ENCODE measurements at regions not wholly inside any gene's neighbourhood (a gene's known extent, or its start where the extent isn't known, plus 50 kb on each side); places are given as distances from the start of the nearest gene placed in this dataset.
"Not testable (repeated sequence)": the region's sequence is repeated elsewhere in the genome, so short reads cannot be mapped to it uniquely, and the experiment has no call there.

DNA sequence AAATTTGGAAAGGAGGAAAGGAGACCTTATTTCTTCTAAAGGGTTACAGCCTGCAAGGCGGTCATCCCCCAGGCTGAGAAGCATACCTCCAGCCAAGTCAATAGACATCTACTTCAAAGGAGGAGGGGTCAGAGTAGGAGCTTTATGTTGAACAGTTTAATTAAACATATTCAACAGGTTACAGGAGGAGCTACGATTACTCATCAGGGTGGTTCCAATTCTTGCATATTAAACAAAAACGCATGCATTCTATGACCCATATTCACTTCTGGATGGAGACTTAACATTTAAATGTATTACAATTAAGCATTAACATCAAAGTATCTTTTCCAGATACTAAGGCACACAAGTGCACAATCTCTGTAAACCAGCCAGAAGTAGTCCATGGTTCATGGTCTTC, 1955.0 kb downstream of the PCDH9 start:
- DNase-seq, result no peak

- DNase-seq, result not testable (repeated sequence)
These were observed 1956.2 kb downstream of the PCDH9 start for GRCh38 chr13:65273811-65274420.

DNA sequence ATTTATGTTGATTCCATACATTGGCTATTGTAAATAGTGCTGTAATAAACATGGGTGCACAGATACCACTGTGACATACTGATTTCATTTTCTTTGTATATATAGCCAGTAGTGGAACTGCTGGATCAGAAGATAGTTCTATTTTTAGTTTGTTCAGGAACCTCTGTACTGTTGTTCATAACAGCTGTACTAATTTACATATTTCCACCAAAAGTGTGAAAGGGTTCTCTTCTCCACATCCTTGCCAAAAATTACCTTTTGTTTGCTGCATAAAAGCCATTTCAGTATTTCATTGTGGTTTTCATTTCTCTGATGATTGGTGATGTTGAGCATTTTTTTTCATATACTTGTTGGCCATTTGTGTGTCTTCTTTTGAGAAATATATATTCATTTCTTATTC, 1962.1 kb downstream of the PCDH9 start:
- DNase-seq, result no peak

GRCh38 chr13:65265988-65266387, 1964.1 kb downstream of the PCDH9 start:
- DNase-seq, result no peak

GRCh38 chr13:65264066-65264465, 1966.1 kb downstream of the PCDH9 start:
- no peak for DNase-seq

GRCh38 chr13:65260946-65261891, 1968.9 kb downstream of the PCDH9 start:
- no peak for DNase-seq

- DNase-seq, result no peak
These were observed 1989.4 kb downstream of the PCDH9 start for GRCh38 chr13:65240773-65241172.

DNA sequence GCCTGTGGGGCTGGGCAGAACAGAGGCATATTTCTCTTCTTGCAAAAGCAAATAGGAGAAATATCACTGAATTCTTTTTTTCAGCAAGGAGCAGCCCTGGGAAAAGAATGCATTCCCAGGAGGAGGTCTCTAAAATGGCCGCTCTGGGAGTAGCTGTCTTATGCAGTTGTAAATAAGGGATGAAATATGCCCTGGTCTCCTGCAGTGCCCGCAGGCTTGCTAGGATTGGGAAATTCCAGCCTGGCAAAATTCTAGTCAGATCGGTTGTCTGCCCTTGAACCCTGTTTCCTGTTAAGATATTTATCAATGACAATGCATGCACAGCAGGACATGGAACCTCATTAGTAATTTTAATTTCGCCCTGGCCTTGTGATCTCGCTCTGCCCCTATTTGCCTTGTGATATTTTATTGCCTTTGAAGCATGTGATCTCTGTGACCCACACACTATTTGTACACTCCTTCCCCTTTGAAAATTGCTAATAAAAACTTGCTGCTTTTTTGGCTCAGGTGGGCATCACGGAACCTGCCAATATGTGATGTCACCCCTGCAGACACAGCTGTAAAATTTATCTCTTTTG, 1993.2 kb downstream of the PCDH9 start:
- no peak for DNase-seq

DNA sequence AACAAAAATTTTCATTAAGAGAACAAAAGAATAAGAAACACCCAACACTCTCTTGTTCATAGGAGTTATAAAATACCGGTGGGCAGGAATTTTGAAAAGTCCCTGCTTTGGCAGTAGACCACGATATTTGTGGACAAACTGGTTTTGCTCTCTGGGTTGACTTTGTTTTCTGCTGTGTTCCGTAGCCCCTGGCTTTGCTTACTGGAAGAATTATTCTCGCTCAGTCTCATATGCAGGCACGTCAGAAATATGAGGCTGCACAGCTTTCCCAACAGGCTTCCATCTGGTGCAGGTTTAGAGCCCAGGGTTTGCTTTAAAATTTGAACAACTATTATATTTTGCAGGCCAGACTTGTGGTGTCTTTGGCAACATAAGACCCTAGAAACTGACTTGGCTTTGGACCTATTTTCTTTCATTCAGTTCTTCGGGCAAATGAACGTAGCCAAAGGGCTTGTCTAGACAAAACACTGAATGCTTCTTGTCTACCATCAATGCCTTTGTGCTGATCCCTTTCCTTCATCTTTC, 2012.6 kb downstream of the PCDH9 start:
- DNase-seq, result no peak

DNA sequence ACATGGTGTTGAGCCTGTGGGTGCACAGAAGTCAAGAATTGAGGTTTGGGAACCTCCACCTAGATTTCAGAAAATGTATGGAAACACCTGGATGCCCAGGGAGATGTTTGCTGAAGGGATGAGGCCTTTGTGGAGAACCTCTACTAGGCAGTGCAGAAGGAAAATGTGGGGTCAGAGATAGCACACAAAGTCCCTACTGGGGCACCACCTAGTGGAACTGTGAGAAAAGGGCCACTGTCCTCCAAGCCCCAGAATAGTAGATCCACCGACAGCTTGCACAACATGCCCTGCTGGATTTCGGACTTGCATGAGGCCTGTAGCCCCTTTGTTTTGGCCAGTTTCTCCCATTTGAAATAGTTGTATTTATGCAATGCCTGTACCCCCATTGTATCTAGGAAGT, 2027.3 kb downstream of the PCDH9 start:
- not testable (repeated sequence) for DNase-seq

GRCh38 chr13:65188721-65189120, 2041.4 kb downstream of the PCDH9 start:
- DNase-seq, result no peak

DNA sequence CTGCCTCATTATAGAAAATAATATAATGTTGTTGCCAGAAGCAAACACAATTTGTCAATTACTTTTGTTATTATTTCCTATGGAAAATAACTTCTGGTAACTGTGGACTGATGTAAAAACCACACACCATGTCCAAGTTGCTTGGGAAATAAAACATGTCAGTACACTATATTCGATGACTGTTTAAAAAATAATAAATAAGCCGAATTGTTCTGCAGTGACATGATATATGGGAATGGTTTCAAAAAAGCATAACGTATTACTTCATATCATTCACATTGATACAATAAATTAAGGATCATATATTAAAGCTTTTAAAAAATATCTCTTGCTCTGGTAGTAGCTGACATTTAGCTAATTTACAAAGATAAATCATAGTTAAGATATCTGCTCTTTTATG, 2062.1 kb downstream of the PCDH9 start:
- no peak for DNase-seq

- no peak for DNase-seq
These were observed 2063.5 kb downstream of the PCDH9 start for GRCh38 chr13:65166675-65167074.

- no peak for DNase-seq
These were observed 2070.3 kb downstream of the PCDH9 start for GRCh38 chr13:65159803-65160202.

DNA sequence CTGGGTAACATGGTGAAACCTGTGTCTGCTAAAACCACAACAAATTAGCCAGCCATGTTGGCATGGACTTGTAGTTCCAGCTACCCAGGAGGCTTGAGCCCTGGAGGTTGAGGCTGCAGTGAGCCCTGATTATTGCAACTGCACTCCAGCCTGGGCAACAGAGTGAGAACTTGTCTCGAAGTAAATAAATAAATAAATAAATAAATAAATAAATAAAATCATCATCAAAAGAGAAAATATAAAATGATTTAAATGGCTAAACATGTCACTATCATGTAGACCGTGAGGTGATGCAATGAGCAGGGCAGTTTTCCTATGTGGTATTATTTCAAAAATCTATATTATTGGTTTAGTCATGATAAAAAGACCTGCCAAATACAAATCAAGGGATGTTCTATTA, 2074.3 kb downstream of the PCDH9 start:
- DNase-seq, result no peak

- no peak for DNase-seq
These were observed 2075.3 kb downstream of the PCDH9 start for GRCh38 chr13:65154661-65155447.

DNA sequence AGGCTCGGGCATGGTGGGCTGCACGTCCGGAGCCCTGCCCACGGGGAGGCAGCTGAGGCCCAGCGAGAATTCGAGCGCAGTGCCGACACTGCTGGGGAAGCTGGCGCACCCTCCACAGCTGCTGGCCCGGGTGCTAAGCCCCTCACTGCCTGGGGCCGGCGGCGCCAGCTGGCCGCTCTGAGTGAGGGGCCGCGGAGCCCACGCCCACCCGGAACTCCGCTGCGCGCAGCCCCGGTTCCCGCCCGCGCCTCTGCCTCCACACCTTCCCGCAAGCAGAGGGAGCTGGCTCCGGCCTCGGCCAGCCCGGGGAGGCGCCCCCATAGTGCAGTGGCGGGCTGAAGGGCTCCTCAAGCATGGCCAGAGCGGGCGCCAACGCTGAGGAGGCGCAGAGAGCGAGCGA, 2080.4 kb downstream of the PCDH9 start:
- DNase-seq, result no peak

DNA sequence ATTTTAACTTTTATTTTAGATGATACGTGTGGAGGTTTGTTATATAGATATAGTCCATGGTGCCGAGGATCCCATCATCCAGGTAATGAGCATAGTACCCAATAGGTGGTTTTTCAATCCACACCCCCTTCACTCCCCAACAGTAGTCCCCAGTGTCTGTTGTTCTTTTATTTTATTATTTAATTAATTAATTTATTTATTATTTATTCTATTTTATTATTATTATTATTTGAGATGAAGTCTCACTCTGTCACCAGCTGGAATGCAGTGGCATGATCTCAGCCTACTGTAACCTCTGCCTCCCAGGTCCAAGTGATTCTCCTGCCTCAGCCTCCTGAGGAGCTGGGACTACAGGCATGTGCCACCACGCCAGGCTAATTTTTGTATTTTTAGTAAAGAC, 2086.2 kb downstream of the PCDH9 start:
- DNase-seq, result no peak

GRCh38 chr13:65133094-65133493, 2097.0 kb downstream of the PCDH9 start:
- no peak for DNase-seq

- DNase-seq, result no peak
These were observed 2104.9 kb downstream of the PCDH9 start for GRCh38 chr13:65125236-65125635.

DNA sequence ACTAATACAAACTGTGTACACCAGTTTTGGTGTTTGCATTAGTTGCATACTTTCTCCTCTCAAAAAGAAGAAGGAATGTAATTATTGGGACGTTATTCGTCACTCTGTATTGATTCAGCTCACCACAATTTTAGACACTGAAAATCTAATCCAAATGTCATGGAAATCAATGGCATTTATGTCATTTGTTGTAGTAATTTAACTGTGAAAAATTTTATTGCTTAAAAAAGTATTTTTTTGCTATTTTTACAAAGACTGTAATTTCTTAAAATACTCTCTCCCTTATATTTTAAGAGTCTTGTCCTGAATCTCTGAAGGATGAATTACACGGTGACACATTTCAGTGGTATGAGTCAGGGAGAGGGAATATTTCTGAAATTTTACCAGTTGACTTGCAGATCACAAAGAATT, 2117.6 kb downstream of the PCDH9 start:
- DNase-seq, result no peak

- no peak for DNase-seq
These were observed 2118.0 kb downstream of the PCDH9 start for GRCh38 chr13:65112123-65112522.

DNA sequence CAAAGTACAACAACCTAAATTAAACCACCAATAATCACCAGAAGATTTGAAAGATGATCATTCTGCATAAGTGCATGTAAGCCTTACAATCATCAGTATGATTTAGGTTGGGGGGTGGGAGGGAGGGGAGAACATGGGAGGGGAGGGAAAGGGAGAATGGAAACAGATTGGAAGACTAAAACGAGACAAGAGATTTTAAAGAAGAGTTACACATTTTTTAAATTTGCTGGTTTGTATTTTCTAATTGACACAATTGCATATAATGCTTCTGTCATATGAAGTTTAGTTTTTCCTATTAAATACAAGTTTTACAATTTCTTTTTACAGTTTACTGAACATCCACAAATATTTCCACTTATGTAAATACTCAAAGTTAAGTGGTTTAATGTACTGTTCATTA, 2118.9 kb downstream of the PCDH9 start:
- DNase-seq, result no peak

All from hippocampal formation (tissue), 2 donors.